Endothelial cell of hepatic sinusoid (primary cell): ENCODE measurements at regions not wholly inside any gene's neighbourhood (a gene's known extent, or its start where the extent isn't known, plus 50 kb on each side); places are given as distances from the start of the nearest gene placed in this dataset.

Experiments used
- in situ Hi-C: cut with HindIII; loops from 2 replicates; pipeline ENCODE4 v1.10.0; 2017; ENCODE audit warnings: low sequenced_read_pairs

DNA sequence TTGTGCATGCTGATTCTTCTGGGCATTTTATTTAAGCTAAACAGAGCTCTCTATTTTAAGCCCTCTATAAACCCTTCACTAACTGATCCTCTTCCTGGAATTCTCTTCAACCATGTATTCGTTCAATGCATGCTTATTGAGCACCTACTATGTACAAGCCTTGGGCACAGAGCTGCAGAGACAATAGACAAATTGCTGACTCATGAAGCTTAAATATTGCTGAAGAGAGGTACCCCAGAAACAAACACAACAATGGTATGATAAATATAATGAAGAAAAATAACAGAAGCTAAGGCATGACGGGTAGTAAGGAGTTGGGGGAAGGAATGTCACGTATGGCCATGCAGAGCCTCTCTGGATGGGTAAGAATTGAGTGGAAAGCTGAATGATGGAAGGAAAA, 222.2 kb downstream of the PPARGC1A start:
- in situ Hi-C loops, result no loop called here

DNA sequence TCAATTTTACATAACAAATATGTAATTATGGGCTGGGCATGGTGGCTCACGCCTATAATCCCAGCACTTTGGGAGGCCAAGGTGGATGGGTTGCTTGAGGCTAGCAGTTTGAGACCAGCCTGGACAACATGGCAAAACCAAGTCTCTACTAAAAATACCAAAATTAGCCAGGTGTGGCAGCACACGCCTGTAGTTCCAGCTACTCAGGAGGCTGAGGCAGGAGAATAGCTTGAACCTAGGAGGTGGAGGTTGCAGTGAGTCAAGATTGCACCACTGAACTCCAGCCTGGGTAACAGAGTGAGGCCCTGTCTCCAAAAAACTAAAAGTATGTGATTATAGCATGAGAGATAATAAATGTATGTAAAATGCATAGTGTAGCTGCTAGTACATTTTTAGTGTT, 229.0 kb downstream of the PPARGC1A start:
- in situ Hi-C loops, result no loop called here

DNA sequence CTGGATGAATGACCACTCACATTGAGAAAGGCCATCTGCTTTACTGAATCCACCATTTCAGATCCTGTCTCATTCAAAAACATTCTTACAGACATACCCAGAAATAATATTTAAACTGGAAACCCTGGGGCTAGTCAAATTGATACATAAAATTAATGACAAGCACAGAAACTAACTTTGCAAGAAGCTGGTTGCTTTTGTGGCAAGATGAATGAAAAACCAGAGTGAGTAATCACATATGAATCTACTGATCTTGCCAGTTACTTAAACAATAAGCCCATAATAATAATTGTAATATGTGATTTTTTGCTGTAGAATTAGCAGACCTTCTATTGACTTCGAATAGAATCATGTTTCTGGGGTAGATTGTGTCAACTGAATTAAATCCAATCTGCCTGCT, 235.1 kb downstream of the PPARGC1A start:
- in situ Hi-C loops, result no loop called here

DNA sequence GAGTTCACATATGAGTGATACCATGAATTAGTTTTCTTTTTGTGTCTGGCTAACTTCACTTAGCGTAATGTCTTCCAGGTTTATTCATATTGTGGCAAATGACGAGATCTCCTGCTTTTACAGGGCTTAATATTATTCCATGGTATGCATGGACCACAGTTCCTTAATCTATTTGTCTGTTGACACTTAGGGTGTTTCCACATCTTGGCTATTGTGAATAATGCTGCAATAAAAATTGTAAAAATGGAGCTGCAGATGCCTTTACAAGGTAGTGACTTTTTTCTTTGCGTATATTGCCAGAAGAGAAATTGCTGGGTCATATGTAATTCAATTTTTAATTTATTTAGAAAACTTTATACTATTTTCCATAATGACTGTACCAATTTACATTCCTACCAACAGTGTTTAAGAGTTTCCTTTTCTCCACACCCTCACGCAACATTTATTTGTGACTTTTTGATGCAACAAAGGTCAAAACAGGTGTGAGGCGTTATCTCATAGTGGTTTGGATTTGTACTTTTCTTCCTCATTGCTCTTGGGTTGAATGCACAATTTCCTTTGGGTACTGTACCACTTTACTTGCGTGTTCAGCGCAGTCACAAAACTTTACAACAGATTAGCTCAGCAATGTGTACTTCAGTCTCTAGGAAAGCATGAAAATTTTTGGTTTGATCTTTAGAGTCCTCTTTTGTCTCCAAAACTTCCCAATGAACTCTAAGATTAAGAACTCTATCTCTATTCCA, 240.8 kb downstream of the PPARGC1A start:
- in situ Hi-C loops, result no loop called here

DNA sequence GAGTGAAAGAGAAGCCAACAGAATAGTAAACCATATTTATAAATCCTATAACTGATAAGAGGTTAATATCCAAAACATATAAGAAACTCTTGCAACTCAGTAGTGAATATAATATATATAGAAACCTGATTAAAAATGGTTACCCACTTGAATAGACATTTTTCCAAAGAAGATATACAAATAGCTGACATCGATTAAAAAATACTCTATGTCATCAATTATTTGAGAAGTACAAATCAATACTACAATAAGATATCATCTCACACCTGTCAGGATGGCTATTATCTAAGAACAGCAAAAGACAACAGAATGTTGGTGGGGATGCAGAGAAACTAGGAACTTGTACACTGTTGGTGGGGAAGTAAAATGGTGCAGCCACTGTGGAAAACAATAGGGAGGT, 254.4 kb downstream of the PPARGC1A start:
- in situ Hi-C loops, result no loop called here

DNA sequence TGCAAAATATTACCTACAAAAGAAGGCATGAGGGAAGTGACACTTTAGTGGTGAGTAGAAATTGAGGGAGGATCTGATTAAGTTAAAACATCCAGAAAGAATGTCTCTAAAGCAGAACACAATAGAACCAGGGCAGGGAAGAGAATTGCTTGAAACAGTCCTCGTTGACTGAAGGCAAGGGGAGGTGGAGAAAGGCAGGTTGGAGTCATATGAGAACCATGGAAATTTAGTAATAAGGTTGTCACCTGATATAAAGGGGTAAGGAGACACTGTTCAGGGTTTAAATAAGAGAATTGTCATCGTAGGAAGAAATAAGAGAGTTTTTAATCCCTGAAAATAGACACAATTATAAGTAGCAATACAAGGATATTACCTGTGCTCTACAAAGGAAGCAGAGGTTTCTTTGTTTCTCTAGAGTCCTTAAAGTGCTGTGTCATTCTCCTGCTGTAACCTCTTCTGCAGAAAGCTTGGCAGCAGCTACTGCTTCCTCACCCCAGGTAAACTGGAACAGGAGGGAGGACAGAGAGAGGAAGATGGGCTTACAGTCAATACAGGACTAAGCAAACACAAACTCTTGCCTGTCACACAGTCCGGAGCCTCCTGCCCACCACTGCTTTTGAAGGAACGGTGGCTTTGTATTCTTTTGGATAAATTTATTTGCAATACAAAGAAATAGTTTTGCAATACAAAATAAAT, 258.4 kb downstream of the PPARGC1A start:
- in situ Hi-C loops, result no loop called here

DNA sequence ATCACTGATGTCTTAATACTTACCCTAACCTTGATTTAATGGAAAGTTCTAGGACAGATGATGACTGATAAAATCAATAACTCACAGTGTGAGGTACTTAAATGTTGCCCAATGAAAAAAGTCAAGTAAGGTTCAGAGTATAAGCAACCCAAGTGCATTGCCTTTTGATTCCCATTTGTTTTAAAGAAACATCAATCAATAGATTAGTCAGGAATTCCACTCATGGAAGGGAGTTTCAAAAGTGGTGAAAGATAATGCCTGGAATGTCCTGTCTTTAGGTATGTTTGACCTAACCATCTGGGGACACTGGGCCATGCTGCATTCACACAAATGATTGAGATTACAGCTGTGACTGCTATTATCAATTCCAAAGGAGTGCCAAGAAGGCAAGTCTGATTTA, 259.7 kb downstream of the PPARGC1A start:
- in situ Hi-C loops, result no loop called here

DNA sequence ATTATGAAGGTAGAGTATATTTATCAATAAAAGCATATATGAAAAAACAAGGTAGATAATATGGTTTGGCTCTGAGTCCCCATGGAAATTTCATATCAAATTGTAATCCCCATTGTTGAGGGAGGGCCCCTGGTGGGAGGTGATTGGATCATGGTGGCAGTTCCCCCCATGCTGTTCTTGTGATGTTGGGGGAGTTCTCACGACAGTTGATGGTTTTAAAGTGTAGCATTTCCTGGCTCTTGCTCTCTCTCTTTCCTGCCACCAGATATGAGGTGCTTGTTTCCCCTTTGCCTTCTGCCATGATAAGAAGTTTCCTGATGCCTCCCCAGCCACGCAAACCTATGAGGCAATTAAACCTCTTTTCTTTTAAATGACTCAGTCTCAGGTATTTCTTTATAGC, 260.4 kb downstream of the PPARGC1A start:
- in situ Hi-C loops, result no loop called here

DNA sequence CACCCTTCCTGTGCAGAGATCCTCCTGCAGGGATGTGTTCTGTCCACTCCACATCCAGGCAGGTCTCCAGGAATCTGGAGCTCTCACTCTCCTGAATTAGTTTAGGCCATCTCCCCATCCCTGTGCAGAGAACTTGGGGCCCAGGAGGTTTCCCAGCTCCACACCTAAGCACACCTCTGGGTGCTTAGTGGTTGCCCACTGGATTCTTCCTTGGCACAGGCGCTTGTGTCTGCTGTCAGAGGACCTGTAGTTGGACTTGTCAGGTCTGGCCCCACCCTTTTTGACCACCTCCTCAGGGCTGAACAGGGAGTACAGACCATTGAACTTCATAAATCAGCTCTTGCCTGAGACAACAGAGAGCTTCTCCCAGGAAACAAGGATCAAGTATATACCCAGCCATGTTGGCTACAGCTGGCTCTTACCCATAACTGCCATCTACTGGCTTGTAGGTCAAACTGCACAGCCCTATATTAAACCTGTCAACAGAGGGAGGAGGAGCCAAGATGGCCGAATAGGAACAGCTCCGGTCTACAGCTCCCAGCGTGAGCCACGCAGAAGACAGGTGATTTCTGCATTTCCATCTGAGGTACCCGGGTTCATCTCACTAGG, 275.5 kb downstream of the PPARGC1A start:
- in situ Hi-C loops, result no loop called here

DNA sequence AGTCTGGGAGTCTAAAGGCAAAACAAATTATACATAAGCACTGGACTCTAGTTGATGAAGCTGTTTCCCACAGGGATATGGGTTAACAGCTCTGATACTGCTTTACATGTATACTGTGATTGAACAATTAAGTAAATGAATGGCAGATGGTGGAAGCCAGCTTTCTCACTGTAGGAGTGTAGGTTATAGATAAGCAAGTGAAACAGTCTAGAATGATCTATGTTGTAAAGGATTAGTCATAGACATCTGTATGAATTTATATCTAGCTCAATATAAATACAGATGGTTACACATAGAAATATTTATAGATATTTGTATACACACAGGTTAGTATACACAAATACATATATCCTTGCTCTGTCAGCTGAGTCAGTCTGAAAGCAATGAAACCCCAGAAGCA, 276.1 kb downstream of the PPARGC1A start:
- in situ Hi-C loops, result no loop called here

DNA sequence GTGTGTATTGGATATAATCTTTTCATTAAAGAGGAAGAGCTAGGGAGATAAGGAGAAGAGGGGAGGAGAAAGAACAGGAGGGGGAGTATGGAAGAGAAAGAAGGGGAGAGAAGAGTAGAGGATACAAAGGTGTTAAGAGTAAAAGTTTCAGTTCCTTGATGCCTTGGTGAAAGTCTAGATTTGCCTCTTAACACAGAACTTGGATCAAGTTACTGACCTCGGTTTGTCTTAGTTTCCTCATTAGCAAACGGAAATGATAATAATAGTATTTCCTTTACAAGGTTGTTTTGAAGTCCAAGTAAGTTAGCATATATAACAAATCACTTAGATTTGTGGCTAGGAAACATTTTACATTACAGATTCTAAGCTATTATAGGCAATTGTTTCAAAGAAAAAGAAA, 287.1 kb downstream of the PPARGC1A start:
- in situ Hi-C loops, result no loop called here

DNA sequence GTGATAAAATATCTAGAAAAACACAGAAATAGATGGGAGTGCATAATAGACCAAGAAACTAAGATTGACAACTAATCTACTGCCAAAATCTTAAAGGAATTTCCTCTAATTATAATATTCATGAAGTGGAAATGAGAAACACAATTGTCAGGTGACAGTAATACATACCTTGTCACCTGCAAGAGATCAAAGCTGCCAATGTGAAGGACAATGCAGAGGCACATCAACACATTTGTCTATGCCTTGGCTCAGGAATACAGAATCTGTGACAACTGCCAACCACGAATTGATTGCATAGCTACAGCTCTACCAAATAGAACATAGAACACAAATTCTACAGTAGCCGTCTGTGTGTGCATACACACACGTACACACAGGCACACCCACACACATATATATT, 295.7 kb downstream of the PPARGC1A start:
- in situ Hi-C loops, result no loop called here

DNA sequence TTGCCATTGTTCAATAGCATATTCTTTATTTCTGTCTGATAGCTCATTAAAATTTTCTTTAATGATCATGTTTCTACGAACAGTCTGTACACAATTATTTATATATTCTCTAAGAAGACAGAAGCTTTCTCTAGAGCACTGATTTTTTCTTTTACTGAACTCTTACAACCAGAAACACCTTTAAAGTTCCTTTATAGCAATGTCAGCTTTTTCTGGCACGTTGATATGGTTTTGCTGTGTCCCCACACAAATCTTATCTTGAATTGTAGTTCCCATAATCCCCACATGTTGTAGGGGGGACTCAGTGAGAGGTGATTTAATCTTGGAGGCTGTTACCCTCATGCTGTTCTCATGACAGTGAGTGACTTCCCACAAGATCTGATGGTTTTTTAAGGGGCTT, 299.4 kb downstream of the PPARGC1A start:
- in situ Hi-C loops, result no loop called here

DNA sequence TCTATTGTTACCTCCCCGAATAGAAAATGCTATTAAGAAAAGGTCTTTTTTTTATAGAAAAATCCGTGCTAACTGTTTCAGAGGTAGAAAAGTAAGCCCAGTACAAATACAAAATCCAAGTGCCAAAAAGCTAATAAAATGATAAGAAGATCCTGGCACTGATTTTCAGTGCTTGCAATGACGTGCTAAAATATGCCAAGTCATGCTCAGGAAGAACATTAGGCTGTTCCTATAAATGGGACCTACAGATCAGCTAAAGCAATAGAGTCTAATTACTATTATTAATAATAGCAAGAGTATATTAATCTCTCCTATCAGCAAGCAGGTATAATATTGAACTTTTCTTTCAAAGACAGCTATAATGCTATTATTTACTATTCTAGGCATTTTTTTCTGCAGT, 305.8 kb downstream of the PPARGC1A start:
- in situ Hi-C loops, result no loop called here

DNA sequence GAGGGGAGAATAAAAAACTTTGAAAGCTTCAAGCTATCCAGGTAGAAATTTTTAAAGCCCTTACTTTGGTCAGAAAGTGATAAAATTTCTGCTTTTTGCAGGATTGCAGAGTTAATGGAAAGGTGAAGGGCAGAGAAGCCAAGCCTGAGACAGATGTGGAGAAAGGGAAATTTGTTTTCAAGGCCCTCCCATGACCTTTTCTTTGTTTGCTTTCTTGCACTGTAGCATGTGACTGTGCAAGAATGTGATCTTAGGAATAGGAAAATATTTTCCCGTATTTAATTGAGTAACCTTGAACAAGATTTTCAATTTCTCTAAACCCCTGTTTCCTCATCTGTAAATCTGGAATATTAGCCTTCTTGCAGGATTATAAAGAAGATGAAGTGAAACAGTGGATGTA, 307.2 kb downstream of the PPARGC1A start:
- in situ Hi-C loops, result no loop called here

DNA sequence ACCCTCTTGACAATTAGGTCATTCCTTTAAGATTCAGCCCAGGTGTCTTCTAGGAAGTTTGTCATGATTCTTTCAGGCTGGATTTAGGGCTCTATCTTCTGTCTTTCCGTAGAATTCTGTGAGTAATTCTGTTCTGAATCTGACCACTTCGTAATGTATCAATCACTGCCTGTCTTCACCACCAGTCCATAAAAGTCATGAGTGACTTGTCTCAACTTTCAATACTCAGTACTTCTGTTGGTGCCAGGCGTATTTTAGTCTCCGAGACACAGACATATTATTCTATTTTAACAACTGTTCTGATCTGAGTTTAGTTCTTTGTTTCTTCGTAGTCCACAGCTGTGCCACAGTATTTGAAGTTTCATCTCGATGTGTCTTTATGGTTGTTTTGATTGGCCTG, 310.7 kb downstream of the PPARGC1A start:
- in situ Hi-C loops, result no loop called here

DNA sequence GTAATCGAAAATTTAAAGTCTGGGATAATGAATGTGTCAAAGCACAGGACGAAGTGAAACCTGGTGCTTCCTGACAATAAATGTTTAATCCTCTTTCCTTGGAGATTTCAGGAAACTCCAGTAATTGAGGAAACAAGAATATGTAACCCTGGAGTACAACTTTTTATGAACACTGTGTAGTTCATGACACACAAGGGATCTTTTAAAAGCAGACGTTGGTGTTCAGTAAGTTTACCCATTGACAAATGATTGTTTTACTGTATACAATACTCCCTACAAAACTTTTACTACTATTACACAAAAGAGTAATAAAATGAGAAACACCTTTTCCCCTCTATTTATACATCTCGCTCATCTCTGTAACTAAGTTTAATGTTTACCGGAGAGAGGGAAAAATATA, 312.4 kb downstream of the PPARGC1A start:
- in situ Hi-C loops, result no loop called here

DNA sequence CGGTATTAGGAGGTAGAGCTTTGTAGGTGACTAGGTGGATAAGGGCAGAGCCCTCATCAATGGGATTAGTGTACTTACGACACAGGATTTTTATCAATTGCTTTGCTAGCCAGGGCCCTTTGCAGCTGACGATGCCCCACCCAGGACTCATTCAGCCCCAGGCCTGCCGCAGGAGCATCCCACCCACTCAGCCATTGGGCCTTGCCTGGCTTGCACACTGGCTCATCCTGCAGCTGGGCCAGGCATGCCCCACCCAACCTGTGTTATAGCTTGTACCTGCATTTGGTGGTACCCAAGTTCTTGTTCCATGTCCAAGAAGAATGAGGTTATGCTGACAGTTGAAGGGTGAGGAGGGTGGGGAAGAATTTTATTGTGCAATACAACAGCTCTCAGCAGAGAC, 317.5 kb downstream of the PPARGC1A start:
- in situ Hi-C loops, result no loop called here

DNA sequence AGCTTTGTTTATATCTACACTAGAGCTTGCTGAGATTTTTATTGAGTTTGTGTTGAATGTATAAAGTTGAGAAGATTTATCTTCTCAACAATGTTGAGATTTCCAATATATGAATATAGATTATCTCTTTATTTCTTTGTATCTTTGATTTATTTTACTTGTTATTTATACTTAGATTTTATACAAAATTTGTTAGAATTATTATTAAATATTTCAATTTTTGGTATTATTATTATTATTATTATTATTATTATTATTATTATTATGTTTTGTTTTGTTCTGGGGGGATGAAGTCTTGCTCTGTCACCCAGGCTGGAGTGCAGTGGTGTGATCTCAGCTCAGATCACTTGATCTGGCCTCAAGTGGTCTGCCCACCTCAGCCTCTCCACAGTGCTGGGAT, 322.5 kb downstream of the PPARGC1A start:
- in situ Hi-C loops, result no loop called here

DNA sequence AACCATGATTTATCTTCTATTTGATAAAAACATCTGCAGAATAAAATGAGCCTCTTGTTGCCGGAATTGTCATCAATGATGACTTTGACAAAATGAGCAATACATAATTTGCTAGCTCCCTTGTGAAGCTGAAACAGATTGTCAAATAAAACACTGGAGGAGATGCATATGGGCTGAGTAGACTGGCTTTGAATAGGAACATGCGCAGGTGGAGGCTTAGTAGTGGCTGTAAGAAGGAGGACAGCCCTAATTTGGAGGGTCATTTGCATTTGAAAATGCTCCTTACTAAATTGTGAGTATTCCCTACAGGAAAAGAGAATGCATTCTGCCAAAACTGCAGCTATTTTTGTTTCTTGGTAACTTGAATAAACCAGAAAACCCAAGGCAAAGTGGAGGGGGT, 329.1 kb downstream of the PPARGC1A start:
- in situ Hi-C loops, result no loop called here

DNA sequence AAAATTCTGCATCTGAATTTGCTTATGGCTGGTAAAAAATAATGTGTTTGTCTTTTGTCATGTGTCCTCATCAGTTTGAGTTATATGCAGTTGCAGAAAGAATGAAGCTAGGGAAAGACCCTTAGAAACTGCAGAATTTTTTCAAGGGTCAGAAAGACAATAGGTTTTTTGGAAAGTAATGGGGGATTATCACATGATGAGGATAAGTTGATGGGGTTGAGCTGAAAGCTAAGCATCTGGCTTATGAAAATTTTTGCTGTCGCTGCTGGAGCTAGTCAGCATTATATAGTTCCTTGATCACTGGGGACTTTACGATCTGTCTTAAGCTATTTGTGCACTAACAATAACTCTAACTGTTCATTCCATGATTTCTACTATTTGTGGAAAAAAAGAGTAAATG, 331.7 kb downstream of the PPARGC1A start:
- in situ Hi-C loops, result no loop called here

DNA sequence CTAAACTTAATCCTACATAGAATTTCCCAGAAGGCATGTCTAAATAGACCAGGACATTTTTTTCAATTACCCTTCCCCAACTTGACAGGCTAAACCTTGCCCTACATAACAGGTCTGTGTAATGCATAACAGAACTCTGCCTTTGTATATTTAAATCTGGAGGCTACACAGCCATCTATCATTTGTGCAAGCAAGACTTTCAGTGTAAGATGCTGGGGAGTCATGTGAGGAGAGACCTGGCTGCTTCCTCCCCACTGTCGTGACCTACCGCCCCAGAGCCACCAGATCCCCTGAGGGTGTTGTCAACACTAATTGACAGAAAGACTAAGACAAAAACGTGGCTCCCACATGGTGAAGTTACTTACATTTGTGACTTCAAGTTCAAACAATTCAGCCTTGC, 342.2 kb downstream of the PPARGC1A start:
- in situ Hi-C loops, result no loop called here
